ENCODE measurements at regions not wholly inside any gene's neighbourhood (a gene's known extent, or its start where the extent isn't known, plus 50 kb on each side); places are given as distances from the start of the nearest gene placed in this dataset.

GRCh38 chr2:14114275-14114674, 518.2 kb upstream of the LRATD1 start:
- Histone ChIP-seq H3K4me3 (no peak overlapping the region), H3K27me3 (ENCODE audit: low read depth) (no peaks in the 10 kb centered on the region), H3K9me3 (replicated peaks) (no peaks in the 10 kb centered on the region), H3K4me1 (no peaks in the 10 kb centered on the region), H3K36me3 (no peaks in the 10 kb centered on the region), H3K27ac (replicated peaks) (no peak overlapping the region)
- no peak for TF ChIP-seq CTCF (IDR thresholded peaks at IDR 0.05; ENCODE audit: borderline replicate concordance)
- intact Hi-C loops (cut with micrococcal nuclease): no loop called here
- DNase-seq: no peak

GRCh38 chr2:14120376-14120775, 512.1 kb upstream of the LRATD1 start:
- intact Hi-C loops (cut with micrococcal nuclease): no loop called here
- Histone ChIP-seq H3K36me3 (no peaks in the 10 kb centered on the region), H3K27me3 (ENCODE audit: low read depth) (no peaks in the 10 kb centered on the region), H3K9me3 (replicated peaks) (no peaks in the 10 kb centered on the region), H3K4me3 (no peak overlapping the region), H3K27ac (replicated peaks) (no peak overlapping the region), H3K4me1 (no peaks in the 10 kb centered on the region)
- no peak for DNase-seq
- TF ChIP-seq CTCF (IDR thresholded peaks at IDR 0.05; ENCODE audit: borderline replicate concordance): no peak

- no peak overlapping the region for H3K27ac ChIP-seq (replicated peaks)
- no peak for DNase-seq
- peaks cover 4% of the 10 kb centered on the region for H3K9me3 ChIP-seq (replicated peaks)
- intact Hi-C loops (cut with micrococcal nuclease): no loop called here
- no peaks in the 10 kb centered on the region for H3K27me3 ChIP-seq (ENCODE audit: low read depth)
- H3K36me3 ChIP-seq: no peaks in the 10 kb centered on the region
- TF ChIP-seq CTCF (IDR thresholded peaks at IDR 0.05; ENCODE audit: borderline replicate concordance): no peak
- no peaks in the 10 kb centered on the region for H3K4me1 ChIP-seq
- H3K4me3 ChIP-seq: no peak overlapping the region
Observed at GRCh38 chr2:14123436-14124103, 508.9 kb upstream of the LRATD1 start.

GRCh38 chr2:14125624-14126293, 506.8 kb upstream of the LRATD1 start:
- Histone ChIP-seq H3K36me3 (no peaks in the 10 kb centered on the region), H3K27me3 (ENCODE audit: low read depth) (no peaks in the 10 kb centered on the region), H3K4me1 (no peaks in the 10 kb centered on the region), H3K9me3 (replicated peaks) (peaks cover 4% of the 10 kb centered on the region), H3K4me3 (no peak overlapping the region), H3K27ac (replicated peaks) (no peak overlapping the region)
- intact Hi-C loops (cut with micrococcal nuclease): no loop called here
- TF ChIP-seq CTCF (IDR thresholded peaks at IDR 0.05; ENCODE audit: borderline replicate concordance): no peak
- DNase-seq: no peak

GRCh38 chr2:14126846-14127245, 505.7 kb upstream of the LRATD1 start:
- H3K27ac ChIP-seq (replicated peaks): no peak overlapping the region
- peaks cover 4% of the 10 kb centered on the region for H3K9me3 ChIP-seq (replicated peaks)
- H3K4me1 ChIP-seq: no peaks in the 10 kb centered on the region
- no peak for TF ChIP-seq CTCF (IDR thresholded peaks at IDR 0.05; ENCODE audit: borderline replicate concordance)
- no peak for DNase-seq
- intact Hi-C loops (cut with micrococcal nuclease): no loop called here
- H3K4me3 ChIP-seq: no peak overlapping the region
- no peaks in the 10 kb centered on the region for H3K27me3 ChIP-seq (ENCODE audit: low read depth)
- no peaks in the 10 kb centered on the region for H3K36me3 ChIP-seq

All from left ventricle myocardium inferior (tissue), 1 donor.